Neural cell (in vitro differentiated cells): ENCODE measurements at regions not wholly inside any gene's neighbourhood (a gene's known extent, or its start where the extent isn't known, plus 50 kb on each side); places are given as distances from the start of the nearest gene placed in this dataset.

ENCODE experiments used
- H2AFZ ChIP-seq: fragments of 200-600, 300-800 bp; sonication (generic), shearing (Covaris generic); 2 replicates; pipeline ENCODE4 v1.6.0; 2014; ENCODE audit warnings: low read depth, mild to moderate bottlenecking, antibody characterized with exemption, low read length, moderate library complexity
- H3F3A ChIP-seq: fragments of 200-600 bp; shearing (Covaris generic); 2 replicates; pipeline ENCODE4 v1.6.1; 2016; ENCODE audit warnings: mild to moderate bottlenecking, moderate library complexity, mixed read lengths, antibody characterized with exemption, low read length; ENCODE audit not compliant: insufficient read depth, poor library complexity, severe bottlenecking
- H3K27ac ChIP-seq: fragments of 200-600, 300-800 bp; sonication (generic), shearing (Covaris generic); 2 replicates; pipeline ENCODE4 v1.5.1; 2014; ENCODE audit warnings: mild to moderate bottlenecking, low read length, moderate library complexity
- H3K27me3 ChIP-seq: fragments of 300-800, 200-600 bp; sonication (generic), shearing (Covaris generic); 2 replicates; pipeline ENCODE4 v1.6.0; 2014; ENCODE audit warnings: mild to moderate bottlenecking, low read depth, low read length, moderate library complexity; ENCODE audit not compliant: insufficient read depth
- H3K36me3 ChIP-seq: fragments of 300-800, 200-600 bp; sonication (generic), shearing (Covaris generic); 2 replicates; pipeline ENCODE4 v1.5.1; 2014; ENCODE audit warnings: mild to moderate bottlenecking, antibody characterized with exemption, low read length, moderate library complexity; ENCODE audit not compliant: insufficient read depth
- H3K4me2 ChIP-seq: fragments of 300-800, 200-600 bp; sonication (generic), shearing (Covaris generic); 2 replicates; pipeline ENCODE4 v1.6.0; 2014; ENCODE audit warnings: mild to moderate bottlenecking, low read length
- H3K4me3 ChIP-seq: fragments of 300-800, 200-600 bp; sonication (generic), shearing (Covaris generic); 2 replicates; pipeline ENCODE4 v1.5.1; 2014; ENCODE audit warnings: mild to moderate bottlenecking, low read length, moderate library complexity
- H3K79me2 ChIP-seq: fragments of 200-600 bp; shearing (Covaris generic); replicated peaks from 2 replicates; pipeline ENCODE4 v1.6.0; 2014; ENCODE audit warnings: mild to moderate bottlenecking, low read length, moderate library complexity; ENCODE audit not compliant: insufficient read depth
- H3K9ac ChIP-seq: fragments of 300-800, 200-600 bp; sonication (generic), shearing (Covaris generic); 2 replicates; pipeline ENCODE4 v1.6.1; 2016; ENCODE audit warnings: mild to moderate bottlenecking, low read length, mixed read lengths
- H3K9me2 ChIP-seq: fragments of 200-600 bp; shearing (Covaris generic); 2 replicates; pipeline ENCODE4 v1.6.1; 2016; ENCODE audit warnings: mild to moderate bottlenecking, low read length, mixed read lengths; ENCODE audit not compliant: insufficient read depth
- H3K9me3 ChIP-seq: fragments of 200-600, 300-800 bp; sonication (generic), shearing (Covaris generic); 2 replicates; pipeline ENCODE4 v1.6.1; 2016; ENCODE audit warnings: mild to moderate bottlenecking, mixed run types, low read length, moderate library complexity, mixed read lengths
- H4K20me1 ChIP-seq: fragments of 200-600 bp; shearing (Covaris generic); 2 replicates; pipeline ENCODE4 v1.6.1; 2016; ENCODE audit warnings: mild to moderate bottlenecking, mixed run types; ENCODE audit not compliant: insufficient read depth
- EP300 ChIP-seq: fragments of 450-650 bp; conservative IDR thresholded peaks from 2 replicates; pipeline ENCODE4 v1.6.1; 2014; ENCODE audit warnings: antibody characterized with exemption, mild to moderate bottlenecking, moderate library complexity; ENCODE audit not compliant: poor library complexity, severe bottlenecking
- EZH2 ChIP-seq: fragments of 200-600, 300-800 bp; shearing (Covaris generic), sonication (generic); IDR thresholded peaks from 2 replicates; pipeline ENCODE4 v1.6.1; 2014; ENCODE audit warnings: antibody characterized with exemption, low read length, borderline replicate concordance, mild to moderate bottlenecking; ENCODE audit not compliant: insufficient read depth, poor library complexity, severe bottlenecking
- MXI1 ChIP-seq: fragments of 450-650 bp; conservative IDR thresholded peaks from 2 replicates; pipeline ENCODE4 v1.6.1; 2014; ENCODE audit warnings: antibody characterized with exemption, mild to moderate bottlenecking; ENCODE audit not compliant: poor library complexity, severe bottlenecking
- POLR2AphosphoS5 ChIP-seq: IDR thresholded peaks from 2 replicates; pipeline ENCODE4 v1.6.1; 2012
- RAD21 ChIP-seq: fragments of 450-650 bp; conservative IDR thresholded peaks from 2 replicates; pipeline ENCODE4 v1.6.1; 2014; ENCODE audit warnings: antibody characterized with exemption, mild to moderate bottlenecking, moderate library complexity
- SMC3 ChIP-seq: fragments of 450-650 bp; conservative IDR thresholded peaks from 2 replicates; pipeline ENCODE4 v1.6.1; 2014; ENCODE audit warnings: antibody characterized with exemption, mild to moderate bottlenecking, moderate library complexity; ENCODE audit not compliant: poor library complexity
- TAF1 ChIP-seq: IDR thresholded peaks from 2 replicates; pipeline ENCODE4 v1.6.1; 2012; ENCODE audit warnings: low read depth
- TF ChIP-seq, protein P1 (sequence below): IDR thresholded peaks from 2 replicates; pipeline ENCODE4 v1.6.1; 2012; ENCODE audit warnings: borderline replicate concordance
- TF ChIP-seq, protein P2 (sequence below): fragments of 450-650 bp; IDR thresholded peaks from 2 replicates; pipeline ENCODE4 v1.5.1; 2014; ENCODE audit warnings: antibody characterized with exemption, mild to moderate bottlenecking, moderate library complexity; ENCODE audit not compliant: poor library complexity, severe bottlenecking

DNA sequence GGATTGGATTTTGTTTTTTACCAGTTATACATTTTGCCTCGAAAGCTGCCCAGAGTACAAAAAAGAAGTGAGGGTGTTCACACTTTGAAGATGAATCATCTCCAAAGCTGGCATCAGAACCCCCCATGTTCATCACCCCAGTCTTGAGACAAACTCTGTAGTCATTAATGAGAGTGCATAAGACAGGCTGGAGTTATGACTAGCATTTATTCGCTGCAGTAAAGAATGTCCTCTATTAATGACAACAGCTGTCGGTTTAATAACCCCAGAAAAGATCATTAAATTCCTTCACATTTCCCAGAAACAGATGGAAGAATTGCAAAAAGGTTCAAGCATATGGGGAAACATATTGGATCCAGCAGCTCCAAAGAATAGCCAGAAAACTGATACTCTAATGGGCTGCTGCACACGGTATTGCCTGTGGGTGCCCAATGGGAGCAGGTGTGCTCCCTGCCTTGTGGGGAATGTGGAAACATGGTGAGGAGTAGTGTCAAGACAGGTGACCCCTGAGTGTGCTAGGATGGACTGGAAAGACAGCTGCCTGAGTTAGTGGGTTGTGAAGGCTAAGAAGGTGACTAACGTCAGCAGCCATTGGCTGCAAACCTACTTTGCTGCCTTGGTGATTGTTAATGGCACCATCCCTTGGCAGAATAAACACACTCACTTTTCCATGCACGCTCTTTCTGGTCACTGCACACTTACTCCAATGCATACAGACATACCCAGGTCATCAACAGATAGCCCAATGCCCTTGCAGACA lies 81.9 kb downstream of the AIPL1 start:
- Histone ChIP-seq H3F3A (no peaks in the 10 kb centered on the region), H3K9me2 (no peaks in the 10 kb centered on the region)
- TF ChIP-seq POLR2AphosphoS5, result no peak
- TF ChIP-seq EP300, result no peak
- TF ChIP-seq, protein P1, sequence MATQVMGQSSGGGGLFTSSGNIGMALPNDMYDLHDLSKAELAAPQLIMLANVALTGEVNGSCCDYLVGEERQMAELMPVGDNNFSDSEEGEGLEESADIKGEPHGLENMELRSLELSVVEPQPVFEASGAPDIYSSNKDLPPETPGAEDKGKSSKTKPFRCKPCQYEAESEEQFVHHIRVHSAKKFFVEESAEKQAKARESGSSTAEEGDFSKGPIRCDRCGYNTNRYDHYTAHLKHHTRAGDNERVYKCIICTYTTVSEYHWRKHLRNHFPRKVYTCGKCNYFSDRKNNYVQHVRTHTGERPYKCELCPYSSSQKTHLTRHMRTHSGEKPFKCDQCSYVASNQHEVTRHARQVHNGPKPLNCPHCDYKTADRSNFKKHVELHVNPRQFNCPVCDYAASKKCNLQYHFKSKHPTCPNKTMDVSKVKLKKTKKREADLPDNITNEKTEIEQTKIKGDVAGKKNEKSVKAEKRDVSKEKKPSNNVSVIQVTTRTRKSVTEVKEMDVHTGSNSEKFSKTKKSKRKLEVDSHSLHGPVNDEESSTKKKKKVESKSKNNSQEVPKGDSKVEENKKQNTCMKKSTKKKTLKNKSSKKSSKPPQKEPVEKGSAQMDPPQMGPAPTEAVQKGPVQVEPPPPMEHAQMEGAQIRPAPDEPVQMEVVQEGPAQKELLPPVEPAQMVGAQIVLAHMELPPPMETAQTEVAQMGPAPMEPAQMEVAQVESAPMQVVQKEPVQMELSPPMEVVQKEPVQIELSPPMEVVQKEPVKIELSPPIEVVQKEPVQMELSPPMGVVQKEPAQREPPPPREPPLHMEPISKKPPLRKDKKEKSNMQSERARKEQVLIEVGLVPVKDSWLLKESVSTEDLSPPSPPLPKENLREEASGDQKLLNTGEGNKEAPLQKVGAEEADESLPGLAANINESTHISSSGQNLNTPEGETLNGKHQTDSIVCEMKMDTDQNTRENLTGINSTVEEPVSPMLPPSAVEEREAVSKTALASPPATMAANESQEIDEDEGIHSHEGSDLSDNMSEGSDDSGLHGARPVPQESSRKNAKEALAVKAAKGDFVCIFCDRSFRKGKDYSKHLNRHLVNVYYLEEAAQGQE, result no peak
- no peak for TF ChIP-seq SMC3
- no peak for TF ChIP-seq MXI1
- TF ChIP-seq, protein P2, sequence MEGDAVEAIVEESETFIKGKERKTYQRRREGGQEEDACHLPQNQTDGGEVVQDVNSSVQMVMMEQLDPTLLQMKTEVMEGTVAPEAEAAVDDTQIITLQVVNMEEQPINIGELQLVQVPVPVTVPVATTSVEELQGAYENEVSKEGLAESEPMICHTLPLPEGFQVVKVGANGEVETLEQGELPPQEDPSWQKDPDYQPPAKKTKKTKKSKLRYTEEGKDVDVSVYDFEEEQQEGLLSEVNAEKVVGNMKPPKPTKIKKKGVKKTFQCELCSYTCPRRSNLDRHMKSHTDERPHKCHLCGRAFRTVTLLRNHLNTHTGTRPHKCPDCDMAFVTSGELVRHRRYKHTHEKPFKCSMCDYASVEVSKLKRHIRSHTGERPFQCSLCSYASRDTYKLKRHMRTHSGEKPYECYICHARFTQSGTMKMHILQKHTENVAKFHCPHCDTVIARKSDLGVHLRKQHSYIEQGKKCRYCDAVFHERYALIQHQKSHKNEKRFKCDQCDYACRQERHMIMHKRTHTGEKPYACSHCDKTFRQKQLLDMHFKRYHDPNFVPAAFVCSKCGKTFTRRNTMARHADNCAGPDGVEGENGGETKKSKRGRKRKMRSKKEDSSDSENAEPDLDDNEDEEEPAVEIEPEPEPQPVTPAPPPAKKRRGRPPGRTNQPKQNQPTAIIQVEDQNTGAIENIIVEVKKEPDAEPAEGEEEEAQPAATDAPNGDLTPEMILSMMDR, result no peak
- TF ChIP-seq RAD21, result no peak

DNA sequence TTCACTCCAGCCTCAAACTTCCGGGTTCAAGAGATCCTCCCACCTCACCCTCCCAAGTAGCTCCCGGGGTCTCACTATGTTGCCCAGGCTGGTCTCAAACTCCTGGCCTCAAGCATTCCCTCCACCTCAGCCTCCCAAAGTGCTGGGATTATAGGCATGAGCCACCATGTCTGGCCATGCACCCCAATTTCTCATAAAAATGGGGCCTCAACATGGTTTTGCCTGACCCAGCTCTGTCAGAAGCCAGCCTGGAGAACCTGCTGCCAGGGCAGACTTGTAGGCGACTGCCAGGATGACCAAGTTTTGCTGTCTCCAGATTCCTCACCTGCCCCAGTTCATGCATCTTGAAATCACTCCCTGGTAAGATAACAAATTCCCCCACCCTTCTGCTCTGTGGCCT lies 82.9 kb downstream of the AIPL1 start:
- no peak overlapping the region for H2AFZ ChIP-seq
- H3K4me3 ChIP-seq, result no peak overlapping the region
- H3F3A ChIP-seq, result no peaks in the 10 kb centered on the region
- H3K9me3 ChIP-seq, result no peaks in the 10 kb centered on the region
- no peaks in the 10 kb centered on the region for H3K79me2 ChIP-seq
- no peaks in the 10 kb centered on the region for H3K36me3 ChIP-seq
- no peaks in the 10 kb centered on the region for H3K27me3 ChIP-seq
- H3K9me2 ChIP-seq, result no peaks in the 10 kb centered on the region
- no peaks in the 10 kb centered on the region for H4K20me1 ChIP-seq
- H3K4me2 ChIP-seq, result no peak overlapping the region
- H3K9ac ChIP-seq, result no peak overlapping the region
- no peak for TF ChIP-seq MXI1
- TF ChIP-seq POLR2AphosphoS5, result no peak
- no peak for TF ChIP-seq RAD21
- TF ChIP-seq, protein P1, result no peak
- TF ChIP-seq EZH2, result no peak
- no peak for TF ChIP-seq TAF1
- TF ChIP-seq, protein P2, result no peak
- TF ChIP-seq EP300, result no peak
- no peak for TF ChIP-seq SMC3
- no peak overlapping the region for H3K27ac ChIP-seq

More for the DNA sequence above, 81.9 kb downstream of the AIPL1 start:
- Histone ChIP-seq H4K20me1 (no peaks in the 10 kb centered on the region), H3K27ac (no peak overlapping the region), H3K27me3 (no peaks in the 10 kb centered on the region), H3K9me3 (no peaks in the 10 kb centered on the region), H3K4me2 (no peak overlapping the region), H3K4me3 (no peak overlapping the region), H3K79me2 (no peaks in the 10 kb centered on the region), H3K36me3 (no peaks in the 10 kb centered on the region), H2AFZ (no peak overlapping the region), H3K9ac (no peak overlapping the region)
